DOHH2 (cell line): ENCODE measurements at regions not wholly inside any gene's neighbourhood (a gene's known extent, or its start where the extent isn't known, plus 50 kb on each side); places are given as distances from the start of the nearest gene placed in this dataset.
"Not testable (repeated sequence)": the region's sequence is repeated elsewhere in the genome, so short reads cannot be mapped to it uniquely, and the experiment has no call there.

Experiments
- H3F3A ChIP-seq: fragments of 200-600 bp; sonication (generic), shearing (Covaris generic); 2 replicates; pipeline ENCODE4 v1.6.0; 2016; ENCODE audit warnings: antibody characterized with exemption, mild to moderate bottlenecking; ENCODE audit not compliant: control insufficient read depth, insufficient read depth
- H3K27ac ChIP-seq: fragments of 200-600 bp; sonication (generic); 2 replicates; pipeline ENCODE4 v1.5.1; 2014; ENCODE audit warnings: low read depth, mild to moderate bottlenecking, low read length, moderate library complexity
- H3K27me3 ChIP-seq: fragments of 200-600 bp; sonication (generic); 2 replicates; pipeline ENCODE4 v1.6.1; 2014; ENCODE audit warnings: mild to moderate bottlenecking, low read length, mixed read lengths; ENCODE audit not compliant: control insufficient read depth
- H3K36me3 ChIP-seq: fragments of 200-600 bp; sonication (generic); 2 replicates; pipeline ENCODE4 v1.6.1; 2014; ENCODE audit warnings: mild to moderate bottlenecking, low read length, moderate library complexity, mixed read lengths; ENCODE audit not compliant: control insufficient read depth
- H3K4me1 ChIP-seq: fragments of 200-600 bp; sonication (generic); 2 replicates; pipeline ENCODE4 v1.6.1; 2014; ENCODE audit warnings: mild to moderate bottlenecking, low read length, mixed read lengths; ENCODE audit not compliant: control insufficient read depth
- H3K4me2 ChIP-seq: fragments of 200-600 bp; sonication (generic); 2 replicates; pipeline ENCODE4 v1.6.0; 2014; ENCODE audit warnings: mild to moderate bottlenecking, low read length, moderate library complexity
- H3K4me3 ChIP-seq: fragments of 200-600 bp; sonication (generic); 2 replicates; pipeline ENCODE4 v1.5.1; 2014; ENCODE audit warnings: mild to moderate bottlenecking, low read length, mixed read lengths
- H3K79me2 ChIP-seq: fragments of 200-600 bp; sonication (generic); 2 replicates; pipeline ENCODE4 v1.6.1; 2014; ENCODE audit warnings: mild to moderate bottlenecking, low read length, mixed read lengths; ENCODE audit not compliant: control insufficient read depth
- H3K9me2 ChIP-seq: fragments of 200-600 bp; sonication (generic); replicated peaks from 2 replicates; pipeline ENCODE4 v1.6.1; 2014; ENCODE audit warnings: mild to moderate bottlenecking, low read length, mixed read lengths; ENCODE audit not compliant: control insufficient read depth
- H3K9me3 ChIP-seq: fragments of 200-600 bp; sonication (generic); 2 replicates; pipeline ENCODE4 v1.6.1; 2014; ENCODE audit warnings: antibody characterized with exemption, low read length, mixed read lengths; ENCODE audit not compliant: control insufficient read depth, insufficient read depth
- H4K20me1 ChIP-seq: fragments of 200-600 bp; sonication (generic); 2 replicates; pipeline ENCODE4 v1.6.0; 2014; ENCODE audit warnings: low read depth, mild to moderate bottlenecking, antibody characterized with exemption, low read length, moderate library complexity; ENCODE audit not compliant: control insufficient read depth, insufficient read depth
- EZH2phosphoT487 ChIP-seq: fragments of 200-600 bp; sonication (generic); IDR thresholded peaks from 2 replicates; pipeline ENCODE4 v1.6.1; 2017; ENCODE audit warnings: borderline replicate concordance, mild to moderate bottlenecking, antibody characterized with exemption, low read length, moderate library complexity, mixed read lengths
- TF ChIP-seq, protein P1 (sequence below): fragments of 200-600 bp; sonication (generic); IDR thresholded peaks from one replicate; pipeline ENCODE4 v1.5.1; 2014; ENCODE audit warnings: antibody characterized with exemption, mild to moderate bottlenecking, low read depth, low read length; ENCODE audit not compliant: poor library complexity, severe bottlenecking

DNA sequence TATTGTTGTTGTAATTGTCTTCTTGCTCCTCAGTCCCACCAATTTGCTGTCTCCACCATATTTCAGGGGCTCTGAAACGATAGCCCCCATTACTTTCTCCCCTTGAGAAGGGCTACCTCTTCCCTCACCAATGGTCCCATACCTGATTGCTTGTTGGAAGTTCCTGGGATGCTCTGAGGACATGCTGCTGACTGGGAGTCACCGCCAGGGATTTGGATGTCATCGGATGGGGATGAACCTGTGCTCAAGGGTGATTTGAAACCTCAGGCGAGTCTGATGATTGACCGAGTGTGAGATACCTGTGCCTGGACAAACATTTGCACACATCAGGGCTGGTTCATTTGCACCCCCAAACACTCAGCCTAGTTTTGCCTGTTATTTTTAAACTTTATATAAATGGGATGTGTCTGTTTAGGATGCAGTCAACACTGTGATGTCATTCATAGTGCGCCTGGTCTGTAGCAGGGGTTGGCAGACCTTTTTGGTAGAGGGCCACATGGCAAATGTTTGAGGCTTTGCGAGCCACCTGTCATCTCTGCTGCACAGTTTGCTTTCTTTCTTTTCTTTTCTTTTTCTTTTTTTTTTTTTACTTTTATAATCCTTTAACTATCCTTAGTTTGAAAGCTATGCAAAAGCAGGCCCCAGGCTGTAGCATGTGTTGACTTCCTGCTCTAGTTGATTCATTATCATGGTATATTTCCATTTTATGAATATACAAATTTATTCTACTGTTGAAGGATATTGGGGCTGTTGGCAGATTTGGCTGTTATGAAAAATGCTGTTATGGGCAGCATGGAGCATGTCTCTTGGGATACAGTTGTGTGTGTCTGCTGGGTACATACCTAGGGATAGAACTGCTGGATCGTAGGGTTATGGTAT, 118.5 kb upstream of the PHACTR3 start:
- H3K36me3 ChIP-seq, result no peaks in the 10 kb centered on the region
- no peaks in the 10 kb centered on the region for H3K9me3 ChIP-seq
- no peaks in the 10 kb centered on the region for H4K20me1 ChIP-seq
- no peaks in the 10 kb centered on the region for H3K27me3 ChIP-seq
- H3K79me2 ChIP-seq, result no peaks in the 10 kb centered on the region
- H3F3A ChIP-seq, result no peaks in the 10 kb centered on the region
- H3K9me2 ChIP-seq, result no peaks in the 10 kb centered on the region
- no peak overlapping the region for H3K4me3 ChIP-seq
- no peak overlapping the region for H3K27ac ChIP-seq
- H3K4me2 ChIP-seq, result no peak overlapping the region
- H3K4me1 ChIP-seq, result no peaks in the 10 kb centered on the region
- TF ChIP-seq, protein P1, sequence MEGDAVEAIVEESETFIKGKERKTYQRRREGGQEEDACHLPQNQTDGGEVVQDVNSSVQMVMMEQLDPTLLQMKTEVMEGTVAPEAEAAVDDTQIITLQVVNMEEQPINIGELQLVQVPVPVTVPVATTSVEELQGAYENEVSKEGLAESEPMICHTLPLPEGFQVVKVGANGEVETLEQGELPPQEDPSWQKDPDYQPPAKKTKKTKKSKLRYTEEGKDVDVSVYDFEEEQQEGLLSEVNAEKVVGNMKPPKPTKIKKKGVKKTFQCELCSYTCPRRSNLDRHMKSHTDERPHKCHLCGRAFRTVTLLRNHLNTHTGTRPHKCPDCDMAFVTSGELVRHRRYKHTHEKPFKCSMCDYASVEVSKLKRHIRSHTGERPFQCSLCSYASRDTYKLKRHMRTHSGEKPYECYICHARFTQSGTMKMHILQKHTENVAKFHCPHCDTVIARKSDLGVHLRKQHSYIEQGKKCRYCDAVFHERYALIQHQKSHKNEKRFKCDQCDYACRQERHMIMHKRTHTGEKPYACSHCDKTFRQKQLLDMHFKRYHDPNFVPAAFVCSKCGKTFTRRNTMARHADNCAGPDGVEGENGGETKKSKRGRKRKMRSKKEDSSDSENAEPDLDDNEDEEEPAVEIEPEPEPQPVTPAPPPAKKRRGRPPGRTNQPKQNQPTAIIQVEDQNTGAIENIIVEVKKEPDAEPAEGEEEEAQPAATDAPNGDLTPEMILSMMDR, result no peak
- no peak for TF ChIP-seq EZH2phosphoT487

DNA sequence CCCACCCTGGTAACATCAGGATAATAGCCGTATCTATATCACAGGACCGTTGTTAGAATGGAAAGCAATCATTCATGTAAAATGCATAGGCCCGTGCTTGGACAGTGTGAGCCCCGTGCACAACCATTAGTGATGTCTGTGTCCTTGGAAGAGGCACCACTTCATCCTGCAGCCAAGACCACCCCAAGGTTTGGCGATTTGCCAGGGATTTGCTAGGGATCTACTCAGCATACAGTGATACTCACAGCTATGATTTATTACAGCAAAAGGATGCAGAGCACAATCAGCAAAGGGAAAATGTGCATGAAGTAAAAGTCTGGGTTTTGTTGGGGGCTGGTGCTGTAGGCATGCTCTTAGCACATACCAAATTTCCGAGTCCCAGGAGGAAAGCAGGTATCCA, 115.9 kb upstream of the PHACTR3 start:
- H3K4me2 ChIP-seq, H3K27me3 ChIP-seq, H4K20me1 ChIP-seq, H3K79me2 ChIP-seq, H3K9me2 ChIP-seq, H3F3A ChIP-seq, H3K9me3 ChIP-seq, H3K36me3 ChIP-seq, H3K4me3 ChIP-seq, H3K4me1 ChIP-seq, H3K27ac ChIP-seq: not testable (repeated sequence)

DNA sequence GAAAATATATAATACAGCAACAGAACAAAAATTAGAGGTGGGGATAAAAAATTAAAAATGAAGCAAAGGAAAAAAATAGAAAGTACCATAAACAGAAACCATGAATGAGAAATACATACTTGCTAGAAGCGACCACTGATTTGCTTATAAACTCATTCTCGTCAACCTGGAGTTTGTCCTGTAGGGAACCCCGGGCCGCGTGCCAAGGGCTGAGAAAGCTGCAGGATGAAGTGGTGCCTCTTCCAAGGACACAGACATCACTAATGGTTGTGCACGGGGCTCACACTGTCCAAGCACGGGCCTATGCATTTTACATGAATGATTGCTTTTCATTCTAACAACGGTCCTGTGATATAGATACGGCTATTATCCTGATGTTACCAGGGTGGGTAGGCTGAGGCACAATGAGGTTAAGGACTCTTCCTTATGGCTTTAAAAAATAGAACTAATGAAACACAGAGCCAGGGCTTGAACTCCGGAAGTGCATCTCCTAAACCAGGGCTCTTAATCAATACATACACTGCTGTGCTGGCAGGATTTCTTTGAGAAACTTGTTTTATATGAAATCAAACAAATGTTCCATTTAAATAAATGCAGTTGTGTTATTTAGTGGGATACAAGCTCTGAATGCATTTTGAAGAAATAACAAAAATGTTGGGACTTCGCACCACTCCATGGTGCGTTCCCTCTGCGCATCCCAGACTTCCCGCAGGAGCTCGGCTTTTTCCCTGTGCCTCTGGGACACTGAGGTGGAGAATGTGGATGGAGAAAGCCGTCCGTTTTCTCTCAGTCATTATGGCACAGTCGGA, 113.9 kb upstream of the PHACTR3 start:
- not testable (repeated sequence) for H3K27me3 ChIP-seq, H3K79me2 ChIP-seq, H3F3A ChIP-seq, H3K4me1 ChIP-seq, H3K27ac ChIP-seq, H3K36me3 ChIP-seq, H3K9me3 ChIP-seq, H3K4me3 ChIP-seq, H4K20me1 ChIP-seq, H3K9me2 ChIP-seq, H3K4me2 ChIP-seq

DNA sequence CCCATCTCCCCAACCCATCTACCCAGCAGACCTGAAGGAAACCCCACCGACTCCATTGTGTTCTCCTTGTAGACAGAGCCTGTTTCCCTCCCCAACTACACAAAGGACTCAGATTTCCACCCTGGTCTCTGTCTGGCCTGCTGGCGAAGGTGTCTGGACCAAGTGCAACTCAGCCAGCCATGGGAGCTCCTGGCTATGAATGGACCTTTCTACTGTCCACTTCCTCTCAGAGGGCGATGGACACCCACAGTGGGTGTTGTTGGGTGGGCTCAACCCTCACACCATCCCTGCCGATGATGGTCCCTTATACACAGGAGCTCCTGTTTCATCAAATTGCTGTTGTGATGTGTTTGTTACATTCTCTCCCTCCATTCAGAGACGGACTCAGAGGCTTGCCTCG, 112.5 kb upstream of the PHACTR3 start:
- Histone ChIP-seq H4K20me1 (no peaks in the 10 kb centered on the region), H3K9me3 (no peaks in the 10 kb centered on the region), H3K36me3 (no peaks in the 10 kb centered on the region), H3K4me2 (no peak overlapping the region), H3K4me3 (no peak overlapping the region), H3K79me2 (no peaks in the 10 kb centered on the region), H3K9me2 (no peaks in the 10 kb centered on the region), H3K27ac (no peak overlapping the region), H3K4me1 (no peaks in the 10 kb centered on the region), H3F3A (no peaks in the 10 kb centered on the region), H3K27me3 (no peaks in the 10 kb centered on the region)
- no peak for TF ChIP-seq EZH2phosphoT487
- TF ChIP-seq, protein P1, result no peak
